Liver (tissue), 8 donors: ENCODE measurements at regions not wholly inside any gene's neighbourhood (a gene's known extent, or its start where the extent isn't known, plus 50 kb on each side); places are given as distances from the start of the nearest gene placed in this dataset.

ENCODE experiments used
- DNase-seq: peaks from one replicate; pipeline ENCODE4 v3.0.0-alpha.2; 2017; ENCODE audit warnings: low spot score
- H3K27ac ChIP-seq, 2 donors: one replicate each; pipeline ENCODE4 v1.7.0; 2013; ENCODE audit warnings: inconsistent platforms in 2 of 2, low read length in 2 of 2, control low read depth in 1 of 2, low read depth in 1 of 2, mild to moderate bottlenecking in 1 of 2
- H3K27me3 ChIP-seq, 4 donors: one replicate each; pipeline versions ENCODE4 v1.6.1 to v1.7.0; 2013; ENCODE audit warnings: low read length in 3 of 4, inconsistent platforms in 1 of 4, mild to moderate bottlenecking in 1 of 4, moderate library complexity in 1 of 4; ENCODE audit not compliant: control insufficient read depth in 4 of 4, insufficient read depth in 4 of 4
- H3K36me3 ChIP-seq, 4 donors: one replicate each; pipeline versions ENCODE4 v1.6.1 to v1.7.0; 2013; ENCODE audit warnings: low read length in 3 of 4, mild to moderate bottlenecking in 3 of 4, low read depth in 1 of 4, moderate library complexity in 1 of 4; ENCODE audit not compliant: control insufficient read depth in 4 of 4, insufficient read depth in 3 of 4
- H3K4me1 ChIP-seq, 4 donors: one replicate each; pipeline versions ENCODE4 v1.6.1 to v1.7.0; 2013; ENCODE audit warnings: low read length in 3 of 4, mild to moderate bottlenecking in 3 of 4, moderate library complexity in 1 of 4; ENCODE audit not compliant: control insufficient read depth in 4 of 4, insufficient read depth in 4 of 4
- H3K4me3 ChIP-seq, 3 donors: one replicate each; pipeline versions ENCODE4 v1.6.1 to v1.7.0; 2013; ENCODE audit warnings: low read length in 3 of 3, control low read depth in 1 of 3, low read depth in 1 of 3, mild to moderate bottlenecking in 1 of 3
- H3K9ac ChIP-seq, 2 donors: one replicate each; pipeline ENCODE4 v1.7.0; 2013; ENCODE audit warnings: low read length in 2 of 2, mild to moderate bottlenecking in 2 of 2, moderate library complexity in 2 of 2, control low read depth in 1 of 2, low read depth in 1 of 2
- H3K9me3 ChIP-seq, 4 donors: one replicate each; pipeline versions ENCODE4 v1.6.1 to v1.7.0; 2013; ENCODE audit warnings: low read length in 3 of 4; ENCODE audit not compliant: control insufficient read depth in 4 of 4
- FOXA2 ChIP-seq: IDR thresholded peaks from 2 replicates; pipeline ENCODE4 v1.6.1; 2016; ENCODE audit warnings: antibody characterized with exemption
- GABPA ChIP-seq, 2 donors: IDR thresholded peaks in 1 of 2; conservative IDR thresholded peaks in 1 of 2; 2 replicates each; pipeline ENCODE4 v1.6.1; 2016; ENCODE audit warnings: antibody characterized with exemption in 2 of 2, mild to moderate bottlenecking in 1 of 2, moderate library complexity in 1 of 2
- HNF4A ChIP-seq, 2 donors: conservative IDR thresholded peaks; 2 replicates each; pipeline ENCODE4 v1.6.1; 2016; ENCODE audit warnings: antibody characterized with exemption in 2 of 2, mild to moderate bottlenecking in 2 of 2
- JUND ChIP-seq, 2 donors: IDR thresholded peaks; 2 replicates each; pipeline ENCODE4 v1.6.1; 2016; ENCODE audit warnings: antibody characterized with exemption in 2 of 2
- RXRA ChIP-seq, 2 donors: IDR thresholded peaks; 2 replicates each; pipeline ENCODE4 v1.6.1; 2017 to 2018; ENCODE audit warnings: antibody characterized with exemption in 2 of 2, mild to moderate bottlenecking in 1 of 2
- SP1 ChIP-seq: IDR thresholded peaks from 2 replicates; pipeline ENCODE4 v1.6.1; 2018; ENCODE audit warnings: antibody characterized with exemption, mild to moderate bottlenecking
- TAF1 ChIP-seq: conservative IDR thresholded peaks from 2 replicates; pipeline ENCODE4 v1.6.1; 2016; ENCODE audit warnings: antibody characterized with exemption, mild to moderate bottlenecking
- WGBS: extraction: QIAGEN DNeasy Blood & Tissue Kit; methylation state at CpG from one replicate; pipeline ENCODE4 v1.1.7; 2013; 5-methylcytosine and 5-hydroxymethylcytosine counted together
- TF ChIP-seq, protein P1 (sequence below): fragments of 150-350 bp; IDR thresholded peaks from 2 replicates; pipeline ENCODE4 v1.5.1; 2017; ENCODE audit warnings: improper control_type of control experiment, low read depth, low read length; ENCODE audit not compliant: missing input control
- TF ChIP-seq, protein P2 (sequence below): IDR thresholded peaks from 2 replicates; pipeline ENCODE4 v1.6.1; 2016; ENCODE audit warnings: antibody characterized with exemption
- TF ChIP-seq, protein P3 (sequence below): IDR thresholded peaks from 2 replicates; pipeline ENCODE4 v1.6.1; 2016; ENCODE audit warnings: antibody characterized with exemption
- TF ChIP-seq, protein P4 (sequence below): IDR thresholded peaks from 2 replicates; pipeline ENCODE4 v1.6.1; 2016; ENCODE audit warnings: antibody characterized with exemption
- TF ChIP-seq, protein P5 (sequence below): IDR thresholded peaks from 2 replicates; pipeline ENCODE4 v1.6.1; 2016; ENCODE audit warnings: antibody characterized with exemption, mild to moderate bottlenecking
- donor health status: healthy.
- donor health status: healthy.
- donor health status: healthy.
- donor health status: healthy.
- donor health status: healthy.

DNA sequence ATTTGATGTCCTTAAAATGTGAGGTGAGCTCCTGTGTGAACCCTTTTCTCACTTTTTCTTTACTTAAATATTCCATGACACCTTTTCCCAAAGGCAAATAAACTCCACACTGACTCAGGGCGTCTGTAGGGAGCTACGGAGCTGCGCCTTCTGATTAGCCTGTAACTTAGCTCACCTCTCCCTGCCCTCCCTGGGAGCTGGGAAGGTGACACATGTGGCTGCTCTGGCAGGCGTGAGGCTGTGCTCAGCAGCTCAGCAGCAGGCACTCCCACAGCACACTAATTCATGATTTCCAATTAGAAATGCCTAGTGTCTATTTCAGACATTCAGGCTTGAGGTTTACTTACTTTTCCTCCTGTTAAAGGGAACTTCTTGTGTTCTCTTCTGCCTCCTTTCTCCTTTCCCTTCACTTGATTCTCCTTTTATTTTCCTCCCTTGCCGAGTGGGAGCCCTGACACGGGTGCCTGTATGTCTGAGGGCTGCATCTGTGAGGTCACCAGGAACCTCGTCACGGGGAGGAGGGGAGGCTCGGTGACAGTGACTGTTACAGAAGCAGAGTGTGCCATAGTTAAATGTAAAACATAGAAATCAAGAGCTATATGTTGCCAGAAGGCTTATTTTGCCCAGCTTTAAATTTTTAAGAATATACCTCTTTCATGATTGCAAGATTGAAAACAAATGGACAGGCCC is 437.1 kb downstream of the DCDC2C start (continued):
- TF ChIP-seq, protein P1, sequence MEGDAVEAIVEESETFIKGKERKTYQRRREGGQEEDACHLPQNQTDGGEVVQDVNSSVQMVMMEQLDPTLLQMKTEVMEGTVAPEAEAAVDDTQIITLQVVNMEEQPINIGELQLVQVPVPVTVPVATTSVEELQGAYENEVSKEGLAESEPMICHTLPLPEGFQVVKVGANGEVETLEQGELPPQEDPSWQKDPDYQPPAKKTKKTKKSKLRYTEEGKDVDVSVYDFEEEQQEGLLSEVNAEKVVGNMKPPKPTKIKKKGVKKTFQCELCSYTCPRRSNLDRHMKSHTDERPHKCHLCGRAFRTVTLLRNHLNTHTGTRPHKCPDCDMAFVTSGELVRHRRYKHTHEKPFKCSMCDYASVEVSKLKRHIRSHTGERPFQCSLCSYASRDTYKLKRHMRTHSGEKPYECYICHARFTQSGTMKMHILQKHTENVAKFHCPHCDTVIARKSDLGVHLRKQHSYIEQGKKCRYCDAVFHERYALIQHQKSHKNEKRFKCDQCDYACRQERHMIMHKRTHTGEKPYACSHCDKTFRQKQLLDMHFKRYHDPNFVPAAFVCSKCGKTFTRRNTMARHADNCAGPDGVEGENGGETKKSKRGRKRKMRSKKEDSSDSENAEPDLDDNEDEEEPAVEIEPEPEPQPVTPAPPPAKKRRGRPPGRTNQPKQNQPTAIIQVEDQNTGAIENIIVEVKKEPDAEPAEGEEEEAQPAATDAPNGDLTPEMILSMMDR, result no peak
- TF ChIP-seq FOXA2, result no peak
- no peak for TF ChIP-seq SP1
- no peak for TF ChIP-seq RXRA (IDR thresholded peaks at IDR 0.05)

DNA sequence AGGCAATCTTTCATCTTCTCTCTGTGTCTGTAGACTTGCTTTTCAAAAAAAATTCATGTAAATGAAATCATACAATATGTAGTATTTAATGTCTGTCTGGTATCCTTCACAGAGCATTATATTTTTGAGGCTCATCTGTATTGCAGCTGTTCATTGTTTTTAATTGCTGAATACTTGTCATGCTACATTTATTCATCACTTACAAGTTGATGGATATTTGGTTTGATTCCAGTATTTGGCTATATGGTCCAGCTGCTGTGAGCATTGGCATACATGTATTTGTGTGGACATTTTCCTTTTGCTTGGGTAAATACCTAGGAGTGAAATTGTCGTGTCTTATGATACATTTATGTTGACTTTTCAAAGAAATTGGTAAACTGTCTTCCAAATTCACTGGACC is 441.4 kb downstream of the DCDC2C start:
- Histone ChIP-seq H3K4me1 (peaks cover 0 to 2% (median 0%) of the 10 kb centered on the region in 4 donors), H3K27me3 (no peaks in the 10 kb centered on the region), H3K4me3 (no peak overlapping the region), H3K36me3 (no peaks in the 10 kb centered on the region), H3K27ac (no peak overlapping the region), H3K9me3 (no peaks in the 10 kb centered on the region), H3K9ac (no peak overlapping the region)
- TF ChIP-seq, protein P2, sequence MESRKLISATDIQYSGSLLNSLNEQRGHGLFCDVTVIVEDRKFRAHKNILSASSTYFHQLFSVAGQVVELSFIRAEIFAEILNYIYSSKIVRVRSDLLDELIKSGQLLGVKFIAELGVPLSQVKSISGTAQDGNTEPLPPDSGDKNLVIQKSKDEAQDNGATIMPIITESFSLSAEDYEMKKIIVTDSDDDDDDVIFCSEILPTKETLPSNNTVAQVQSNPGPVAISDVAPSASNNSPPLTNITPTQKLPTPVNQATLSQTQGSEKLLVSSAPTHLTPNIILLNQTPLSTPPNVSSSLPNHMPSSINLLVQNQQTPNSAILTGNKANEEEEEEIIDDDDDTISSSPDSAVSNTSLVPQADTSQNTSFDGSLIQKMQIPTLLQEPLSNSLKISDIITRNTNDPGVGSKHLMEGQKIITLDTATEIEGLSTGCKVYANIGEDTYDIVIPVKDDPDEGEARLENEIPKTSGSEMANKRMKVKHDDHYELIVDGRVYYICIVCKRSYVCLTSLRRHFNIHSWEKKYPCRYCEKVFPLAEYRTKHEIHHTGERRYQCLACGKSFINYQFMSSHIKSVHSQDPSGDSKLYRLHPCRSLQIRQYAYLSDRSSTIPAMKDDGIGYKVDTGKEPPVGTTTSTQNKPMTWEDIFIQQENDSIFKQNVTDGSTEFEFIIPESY, result no peak
- TF ChIP-seq FOXA2 (no peak), RXRA (IDR thresholded peaks at IDR 0.05) (no peak), GABPA (IDR thresholded peaks at IDR 0.05 in 1 of 2, conservative IDR thresholded peaks at IDR 0.05 in 1 of 2) (no peak), HNF4A (conservative IDR thresholded peaks at IDR 0.05) (no peak), TAF1 (no peak), SP1 (no peak), JUND (IDR thresholded peaks at IDR 0.05) (no peak)
- TF ChIP-seq, protein P3, sequence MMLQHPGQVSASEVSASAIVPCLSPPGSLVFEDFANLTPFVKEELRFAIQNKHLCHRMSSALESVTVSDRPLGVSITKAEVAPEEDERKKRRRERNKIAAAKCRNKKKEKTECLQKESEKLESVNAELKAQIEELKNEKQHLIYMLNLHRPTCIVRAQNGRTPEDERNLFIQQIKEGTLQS, result no peak
- TF ChIP-seq, protein P1, result no peak
- TF ChIP-seq, protein P4, sequence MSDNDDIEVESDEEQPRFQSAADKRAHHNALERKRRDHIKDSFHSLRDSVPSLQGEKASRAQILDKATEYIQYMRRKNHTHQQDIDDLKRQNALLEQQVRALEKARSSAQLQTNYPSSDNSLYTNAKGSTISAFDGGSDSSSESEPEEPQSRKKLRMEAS, result no peak
- TF ChIP-seq, protein P5, sequence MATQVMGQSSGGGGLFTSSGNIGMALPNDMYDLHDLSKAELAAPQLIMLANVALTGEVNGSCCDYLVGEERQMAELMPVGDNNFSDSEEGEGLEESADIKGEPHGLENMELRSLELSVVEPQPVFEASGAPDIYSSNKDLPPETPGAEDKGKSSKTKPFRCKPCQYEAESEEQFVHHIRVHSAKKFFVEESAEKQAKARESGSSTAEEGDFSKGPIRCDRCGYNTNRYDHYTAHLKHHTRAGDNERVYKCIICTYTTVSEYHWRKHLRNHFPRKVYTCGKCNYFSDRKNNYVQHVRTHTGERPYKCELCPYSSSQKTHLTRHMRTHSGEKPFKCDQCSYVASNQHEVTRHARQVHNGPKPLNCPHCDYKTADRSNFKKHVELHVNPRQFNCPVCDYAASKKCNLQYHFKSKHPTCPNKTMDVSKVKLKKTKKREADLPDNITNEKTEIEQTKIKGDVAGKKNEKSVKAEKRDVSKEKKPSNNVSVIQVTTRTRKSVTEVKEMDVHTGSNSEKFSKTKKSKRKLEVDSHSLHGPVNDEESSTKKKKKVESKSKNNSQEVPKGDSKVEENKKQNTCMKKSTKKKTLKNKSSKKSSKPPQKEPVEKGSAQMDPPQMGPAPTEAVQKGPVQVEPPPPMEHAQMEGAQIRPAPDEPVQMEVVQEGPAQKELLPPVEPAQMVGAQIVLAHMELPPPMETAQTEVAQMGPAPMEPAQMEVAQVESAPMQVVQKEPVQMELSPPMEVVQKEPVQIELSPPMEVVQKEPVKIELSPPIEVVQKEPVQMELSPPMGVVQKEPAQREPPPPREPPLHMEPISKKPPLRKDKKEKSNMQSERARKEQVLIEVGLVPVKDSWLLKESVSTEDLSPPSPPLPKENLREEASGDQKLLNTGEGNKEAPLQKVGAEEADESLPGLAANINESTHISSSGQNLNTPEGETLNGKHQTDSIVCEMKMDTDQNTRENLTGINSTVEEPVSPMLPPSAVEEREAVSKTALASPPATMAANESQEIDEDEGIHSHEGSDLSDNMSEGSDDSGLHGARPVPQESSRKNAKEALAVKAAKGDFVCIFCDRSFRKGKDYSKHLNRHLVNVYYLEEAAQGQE, result no peak
- DNase-seq, result no peak
- 63% methylated on average over 1 of the region's 1 CpG for WGBS
